ENCODE measurements at regions not wholly inside any gene's neighbourhood (a gene's known extent, or its start where the extent isn't known, plus 50 kb on each side); places are given as distances from the start of the nearest gene placed in this dataset.

GRCh38 chr3:103644450-103644849 is 1209.6 kb downstream of the ZPLD1 start:
- Histone ChIP-seq H3K9me2 (ENCODE audit: insufficient read depth, low read length) (no peaks in the 10 kb centered on the region), H3K27ac (ENCODE audit: low read length) (no peak overlapping the region), H4K20me1 (ENCODE audit: insufficient read depth) (no peaks in the 10 kb centered on the region), H3K9me3 (ENCODE audit: low read length) (no peaks in the 10 kb centered on the region), H3K9ac (ENCODE audit: low read length) (no peak overlapping the region), H2AFZ (ENCODE audit: low read depth, low read length) (no peak overlapping the region), H3F3A (ENCODE audit: insufficient read depth, low read length, poor library complexity, severe bottlenecking) (no peaks in the 10 kb centered on the region), H3K27me3 (ENCODE audit: insufficient read depth, low read depth, low read length) (no peaks in the 10 kb centered on the region), H3K79me2 (replicated peaks; ENCODE audit: insufficient read depth, low read length) (no peaks in the 10 kb centered on the region), H3K4me2 (ENCODE audit: low read length) (no peak overlapping the region), H3K4me3 (ENCODE audit: low read length) (no peak overlapping the region), H3K36me3 (ENCODE audit: insufficient read depth, low read length) (no peaks in the 10 kb centered on the region)
- TF ChIP-seq RAD21 (conservative IDR thresholded peaks at IDR 0.05): no peak
- no peak for TF ChIP-seq MXI1 (conservative IDR thresholded peaks at IDR 0.05; ENCODE audit: poor library complexity, severe bottlenecking)
- no peak for TF ChIP-seq REST (IDR thresholded peaks at IDR 0.05; ENCODE audit: borderline replicate concordance)
- no peak for TF ChIP-seq SMC3 (conservative IDR thresholded peaks at IDR 0.05; ENCODE audit: poor library complexity)
- no peak for TF ChIP-seq TAF1 (IDR thresholded peaks at IDR 0.05; ENCODE audit: low read depth)
- no peak for TF ChIP-seq POLR2AphosphoS5 (IDR thresholded peaks at IDR 0.05)

- Histone ChIP-seq H3K9me3 (ENCODE audit: low read length) (no peaks in the 10 kb centered on the region), H3F3A (ENCODE audit: insufficient read depth, low read length, poor library complexity, severe bottlenecking) (no peaks in the 10 kb centered on the region), H3K79me2 (replicated peaks; ENCODE audit: insufficient read depth, low read length) (no peaks in the 10 kb centered on the region), H3K9me2 (ENCODE audit: insufficient read depth, low read length) (no peaks in the 10 kb centered on the region), H3K4me2 (ENCODE audit: low read length) (no peak overlapping the region), H4K20me1 (ENCODE audit: insufficient read depth) (no peaks in the 10 kb centered on the region), H3K36me3 (ENCODE audit: insufficient read depth, low read length) (no peaks in the 10 kb centered on the region), H3K4me3 (ENCODE audit: low read length) (no peak overlapping the region), H2AFZ (ENCODE audit: low read depth, low read length) (no peak overlapping the region), H3K27ac (ENCODE audit: low read length) (no peak overlapping the region), H3K9ac (ENCODE audit: low read length) (no peak overlapping the region), H3K27me3 (ENCODE audit: insufficient read depth, low read depth, low read length) (no peaks in the 10 kb centered on the region)
- TF ChIP-seq SMC3 (conservative IDR thresholded peaks at IDR 0.05; ENCODE audit: poor library complexity) (no peak), MXI1 (conservative IDR thresholded peaks at IDR 0.05; ENCODE audit: poor library complexity, severe bottlenecking) (no peak), CTCF (IDR thresholded peaks at IDR 0.05; ENCODE audit: poor library complexity, severe bottlenecking) (no peak)
These were observed 1219.2 kb downstream of the ZPLD1 start for GRCh38 chr3:103653996-103654395.

- H4K20me1 ChIP-seq (ENCODE audit: insufficient read depth): no peaks in the 10 kb centered on the region
- no peaks in the 10 kb centered on the region for H3F3A ChIP-seq (ENCODE audit: insufficient read depth, low read length, poor library complexity, severe bottlenecking)
- H3K36me3 ChIP-seq (ENCODE audit: insufficient read depth, low read length): no peaks in the 10 kb centered on the region
- H3K79me2 ChIP-seq (replicated peaks; ENCODE audit: insufficient read depth, low read length): no peaks in the 10 kb centered on the region
- H3K4me2 ChIP-seq (ENCODE audit: low read length): no peak overlapping the region
- no peak overlapping the region for H3K4me3 ChIP-seq (ENCODE audit: low read length)
- no peak overlapping the region for H3K27ac ChIP-seq (ENCODE audit: low read length)
- H3K9ac ChIP-seq (ENCODE audit: low read length): no peak overlapping the region
- no peak for TF ChIP-seq MXI1 (conservative IDR thresholded peaks at IDR 0.05; ENCODE audit: poor library complexity, severe bottlenecking)
- no peak for TF ChIP-seq TAF1 (IDR thresholded peaks at IDR 0.05; ENCODE audit: low read depth)
- no peak for TF ChIP-seq EZH2 (IDR thresholded peaks at IDR 0.05; ENCODE audit: borderline replicate concordance, insufficient read depth, low read length, poor library complexity, severe bottlenecking)
- TF ChIP-seq POLR2AphosphoS5 (IDR thresholded peaks at IDR 0.05): no peak
- TF ChIP-seq EP300 (conservative IDR thresholded peaks at IDR 0.05; ENCODE audit: poor library complexity, severe bottlenecking): no peak
- TF ChIP-seq RAD21 (conservative IDR thresholded peaks at IDR 0.05): no peak
- no peak for TF ChIP-seq REST (IDR thresholded peaks at IDR 0.05; ENCODE audit: borderline replicate concordance)
- no peak for TF ChIP-seq CTCF (IDR thresholded peaks at IDR 0.05; ENCODE audit: poor library complexity, severe bottlenecking)
- no peak for TF ChIP-seq SMC3 (conservative IDR thresholded peaks at IDR 0.05; ENCODE audit: poor library complexity)
- no peaks in the 10 kb centered on the region for H3K9me2 ChIP-seq (ENCODE audit: insufficient read depth, low read length)
- no peaks in the 10 kb centered on the region for H3K27me3 ChIP-seq (ENCODE audit: insufficient read depth, low read depth, low read length)
- no peak overlapping the region for H2AFZ ChIP-seq (ENCODE audit: low read depth, low read length)
- H3K9me3 ChIP-seq (ENCODE audit: low read length): no peaks in the 10 kb centered on the region
These were observed 1222.9 kb downstream of the ZPLD1 start for GRCh38 chr3:103657756-103658155.
